K562 (cell line): ENCODE measurements at regions not wholly inside any gene's neighbourhood (a gene's known extent, or its start where the extent isn't known, plus 50 kb on each side); places are given as distances from the start of the nearest gene placed in this dataset.

ENCODE experiments used
- ATAC-seq: fragments of 200-7000 bp; cut with Tn5 transposase; 3 replicates; pipeline ENCODE4 v1.9.1; 2020; ENCODE audit warnings: moderate library complexity
- BruUV-seq: library from RNA; stranded (reverse); fragments of 400-500 nt; replicated peaks from 2 replicates; lab custom pipeline; 2021; lab: Mats Ljungman, UMichigan
- CTCF ChIA-PET: fragments of 300-600 bp; formaldehyde crosslinking; extraction: SDS; loops from one replicate; lab custom pipeline; 2021; ENCODE audit warnings: low intra/inter-chr PET ratio; lab: Yijun Ruan, JAX
- POLR2A ChIA-PET: fragments of 300-600, 350-650 bp; sonication (Branson Sonifier 250); formaldehyde crosslinking; extraction: SDS; loops from one replicate; lab custom pipeline; 2021; ENCODE audit warnings: antibody characterized with exemption, inconsistent platforms; lab: Yijun Ruan, JAX
- DNase-seq, 4 experiments: peaks; one replicate each; pipeline versions ENCODE4 v3.0.0 to v3.0.0-alpha.2; 2011 to 2018; ENCODE audit warnings: low spot score in 3 of 4, mixed read lengths in 3 of 4; ENCODE audit errors: extremely low read depth in 1 of 4
- FAIRE-seq: peaks from 2 replicates; lab custom pipeline; 2011; peaks lifted over from hg19 to GRCh38; lab: Jason Lieb, UNC
- H2AFZ ChIP-seq: 2 replicates; pipeline ENCODE4 v1.6.0; 2011; ENCODE audit warnings: low read depth, low read length, control low read depth, inconsistent platforms
- H3K27ac ChIP-seq: fragments of 200-600 bp; 3 replicates; pipeline ENCODE4 v1.8.0; 2011; ENCODE audit warnings: low read depth, mild to moderate bottlenecking, control low read depth, inconsistent platforms, low read length, moderate library complexity, mixed read lengths; ENCODE audit errors: extremely low read depth
- H3K27me3 ChIP-seq, 2 experiments: fragments of 300-600 bp in 1 of 2; 2 replicates in 1 of 2; 3 replicates in 1 of 2; pipeline versions ENCODE4 v1.6.0 to v1.8.0; 2011; ENCODE audit warnings: inconsistent platforms in 2 of 2, low read length in 2 of 2, mild to moderate bottlenecking in 1 of 2, mixed read lengths in 1 of 2, moderate library complexity in 1 of 2; ENCODE audit not compliant: control insufficient read depth in 2 of 2, insufficient read depth in 2 of 2
- H3K36me3 ChIP-seq: fragments of 300-600 bp; 3 replicates; pipeline ENCODE4 v1.8.0; 2011; ENCODE audit warnings: mild to moderate bottlenecking, low read length, inconsistent platforms; ENCODE audit not compliant: control insufficient read depth, insufficient read depth
- H3K4me1 ChIP-seq, 2 experiments: fragments of 200-600 bp in 1 of 2; replicated peaks in 1 of 2; 2 replicates in 1 of 2; 3 replicates in 1 of 2; pipeline versions ENCODE4 v1.5.1 to v1.8.0; 2011; ENCODE audit warnings: inconsistent platforms in 2 of 2, low read length in 2 of 2, mild to moderate bottlenecking in 1 of 2, mixed read lengths in 1 of 2, moderate library complexity in 1 of 2; ENCODE audit not compliant: control insufficient read depth in 2 of 2, insufficient read depth in 2 of 2
- H3K4me2 ChIP-seq: 2 replicates; pipeline ENCODE4 v1.6.1; 2011; ENCODE audit warnings: low read length, control low read depth, inconsistent platforms, mixed read lengths; ENCODE audit not compliant: insufficient read depth
- H3K4me3 ChIP-seq: fragments of 200-600 bp; sonication (generic), shearing (Covaris generic); 2 replicates; pipeline ENCODE4 v1.5.1; 2016; ENCODE audit warnings: control low read depth, inconsistent platforms
- H3K79me2 ChIP-seq: fragments of 200-600 bp; 3 replicates; pipeline ENCODE4 v1.8.0; 2011; ENCODE audit warnings: low read length, inconsistent platforms; ENCODE audit not compliant: control insufficient read depth, insufficient read depth
- H3K9ac ChIP-seq, 2 experiments: 2 replicates each; pipeline versions ENCODE4 v1.6.0 to v1.6.1; 2011; ENCODE audit warnings: low read depth in 2 of 2, low read length in 2 of 2, control low read depth in 1 of 2, inconsistent platforms in 1 of 2, mild to moderate bottlenecking in 1 of 2, mixed read lengths in 1 of 2; ENCODE audit not compliant: insufficient read depth in 1 of 2
- H3K9me1 ChIP-seq: one replicate; pipeline ENCODE4 v1.6.0; 2011; ENCODE audit warnings: inconsistent platforms, mild to moderate bottlenecking, low read length, moderate library complexity; ENCODE audit not compliant: control insufficient read depth, insufficient read depth
- H3K9me3 ChIP-seq: replicated peaks from 2 replicates; pipeline ENCODE4 v1.5.1; 2011; ENCODE audit warnings: low read depth, low read length, inconsistent platforms; ENCODE audit not compliant: control insufficient read depth, insufficient read depth
- H4K20me1 ChIP-seq: replicated peaks from 2 replicates; pipeline ENCODE4 v1.6.1; 2011; ENCODE audit warnings: low read length, inconsistent platforms, mixed read lengths; ENCODE audit not compliant: control insufficient read depth, insufficient read depth
- BCOR ChIP-seq: fragments of 450-650 bp; IDR thresholded peaks from 2 replicates; pipeline ENCODE4 v1.6.1; 2016
- BDP1 ChIP-seq: IDR thresholded peaks from 3 replicates; pipeline ENCODE4 v1.6.1; 2011; ENCODE audit not compliant: insufficient read length, insufficient read depth
- CEBPG ChIP-seq, 3 experiments: fragments of 200-800 bp in 1 of 3; sonication (Bioruptor generic) in 1 of 3; sonication (generic) in 1 of 3; formaldehyde crosslinking in 1 of 3; IDR thresholded peaks in 2 of 3; conservative IDR thresholded peaks in 1 of 3; 2 replicates each; pipeline versions ENCODE4 v1.6.1 to v1.8.0; 2016 to 2022; ENCODE audit warnings: missing compliant biosample characterization in 2 of 3, missing genetic modification characterization in 2 of 3, mild to moderate bottlenecking in 1 of 3, missing genetic modification reagents in 1 of 3
- ILK ChIP-seq: fragments of 450-650 bp; IDR thresholded peaks from 2 replicates; pipeline ENCODE4 v1.6.1; 2016; ENCODE audit warnings: missing genetic modification characterization, low read depth, mild to moderate bottlenecking, missing compliant biosample characterization, moderate library complexity, borderline replicate concordance
- PHF8 ChIP-seq: fragments of 200-600 bp; sonication (generic); IDR thresholded peaks from 2 replicates; pipeline ENCODE4 v1.6.1; 2012; ENCODE audit warnings: mixed run types, mild to moderate bottlenecking, inconsistent platforms, low read length, moderate library complexity, borderline replicate concordance
- SMC3 ChIP-seq: conservative IDR thresholded peaks from 2 replicates; pipeline ENCODE4 v1.6.1; 2011; ENCODE audit warnings: low read depth, low read length, improper control_type of control experiment; ENCODE audit not compliant: insufficient read depth
- SNRNP70 ChIP-seq: fragments of 200-400 bp; formaldehyde crosslinking; optimal IDR thresholded peaks from 2 replicates; pipeline ENCODE3; 2017; ENCODE audit warnings: low read depth, low read length
- TARDBP ChIP-seq: fragments of 450-650 bp; IDR thresholded peaks from 2 replicates; pipeline ENCODE4 v1.6.1; 2016
- TEAD1 ChIP-seq, 2 experiments: fragments of 450-650 bp in 1 of 2; sonication (generic) in 1 of 2; formaldehyde crosslinking; IDR thresholded peaks; 2 replicates each; pipeline versions ENCODE4 v1.4.0 to v1.8.0; 2020 to 2022; ENCODE audit warnings: mild to moderate bottlenecking in 2 of 2, missing genetic modification reagents in 1 of 2
- ZNF121 ChIP-seq: sonication (generic); formaldehyde crosslinking; conservative IDR thresholded peaks from 2 replicates; pipeline ENCODE4 v1.8.0; 2022; ENCODE audit warnings: missing genetic modification reagents
- ZNF217 ChIP-seq: sonication (generic); formaldehyde crosslinking; IDR thresholded peaks from 2 replicates; pipeline ENCODE4 v1.8.0; 2022; ENCODE audit warnings: mild to moderate bottlenecking, missing genetic modification reagents
- ZNF41 ChIP-seq: fragments of 250-450 bp; sonication (Bioruptor Pico); conservative IDR thresholded peaks from 2 replicates; pipeline ENCODE4 v1.4.0; 2020; ENCODE audit warnings: mild to moderate bottlenecking
- ZNF766 ChIP-seq: fragments of 200-800 bp; sonication (Bioruptor generic); conservative IDR thresholded peaks from 2 replicates; pipeline ENCODE4 v1.6.1; 2016; ENCODE audit warnings: missing genetic modification characterization, missing compliant biosample characterization
- ZNF778 ChIP-seq: fragments of 450-650 bp; formaldehyde crosslinking; IDR thresholded peaks from 2 replicates; pipeline ENCODE4 v1.4.0; 2020; ENCODE audit warnings: mild to moderate bottlenecking, moderate library complexity
- ZNF79 ChIP-seq: fragments of 250-450 bp; sonication (Bioruptor Pico); IDR thresholded peaks from 2 replicates; pipeline ENCODE4 v1.4.0; 2020; ENCODE audit warnings: low read depth, mild to moderate bottlenecking, moderate library complexity
- WGBS: fragments of 100-300 bp; shearing (Covaris generic); methylation state at CpG from one replicate; pipeline ENCODE4 v1.1.6; 2016; ENCODE audit warnings: low coverage, mixed read lengths; ENCODE audit not compliant: insufficient coverage; ENCODE audit errors: missing lambda C conversion rate; 5-methylcytosine and 5-hydroxymethylcytosine counted together
- in situ Hi-C: fragments of 300-500 bp; cut with MboI; formaldehyde crosslinking; loops from 4 replicates; pipeline ENCODE4 v1.15.0; 2018; ENCODE audit warnings: inconsistent platforms, mixed read lengths
- intact Hi-C: fragments of 100-400 bp; cut with micrococcal nuclease; formaldehyde crosslinking; loops from 2 replicates; pipeline ENCODE4 v1.14.2; 2022
- TF ChIP-seq, protein P1 (sequence below): fragments of 450-650 bp; formaldehyde crosslinking; IDR thresholded peaks from 2 replicates; pipeline ENCODE4 v1.4.0; 2022; ENCODE audit warnings: missing genetic modification characterization

GRCh38 chr3:105103139-105103538, 263.6 kb upstream of the ALCAM start:
- 0% methylated on average over 2 of the region's 2 CpGs for WGBS

GRCh38 chr3:105108823-105109222, 257.9 kb upstream of the ALCAM start:
- intact Hi-C loops: no loop called here
- Histone ChIP-seq H3K9me3 (no peaks in the 10 kb centered on the region), H3K4me1 (no peaks in the 10 kb centered on the region), H3K4me3 (no peak overlapping the region), H3K27ac (no peak overlapping the region), H4K20me1 (no peaks in the 10 kb centered on the region), H3K36me3 (no peaks in the 10 kb centered on the region)
- no peak for FAIRE-seq
- CTCF ChIA-PET: no interaction called here
- TF ChIP-seq BCOR (no peak), ZNF41 (CRISPR knock-in tag) (no peak), CEBPG (CRISPR knock-in tag; IDR thresholded peaks at IDR 0.05) (no peak), CEBPG (tag; conservative IDR thresholded peaks at IDR 0.05 in 1 of 2, IDR thresholded peaks at IDR 0.05 in 1 of 2) (no peak), SMC3 (no peak), TARDBP (no peak), PHF8 (no peak), TEAD1 (CRISPR knock-in tag; IDR thresholded peaks at IDR 0.05) (no peak), ZNF79 (CRISPR knock-in tag) (no peak), BDP1 (no peak), ZNF217 (CRISPR knock-in tag) (no peak), SNRNP70 (no peak), ZNF766 (no peak), ILK (tag) (no peak)
- TF ChIP-seq, protein P1, sequence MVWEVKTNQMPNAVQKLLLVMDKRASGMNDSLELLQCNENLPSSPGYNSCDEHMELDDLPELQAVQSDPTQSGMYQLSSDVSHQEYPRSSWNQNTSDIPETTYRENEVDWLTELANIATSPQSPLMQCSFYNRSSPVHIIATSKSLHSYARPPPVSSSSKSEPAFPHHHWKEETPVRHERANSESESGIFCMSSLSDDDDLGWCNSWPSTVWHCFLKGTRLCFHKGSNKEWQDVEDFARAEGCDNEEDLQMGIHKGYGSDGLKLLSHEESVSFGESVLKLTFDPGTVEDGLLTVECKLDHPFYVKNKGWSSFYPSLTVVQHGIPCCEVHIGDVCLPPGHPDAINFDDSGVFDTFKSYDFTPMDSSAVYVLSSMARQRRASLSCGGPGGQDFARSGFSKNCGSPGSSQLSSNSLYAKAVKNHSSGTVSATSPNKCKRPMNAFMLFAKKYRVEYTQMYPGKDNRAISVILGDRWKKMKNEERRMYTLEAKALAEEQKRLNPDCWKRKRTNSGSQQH (CRISPR knock-in tag): no peak
- TF ChIP-seq, all 486 proteins: peak for 0
- no peak overlapping the region for H3K4me2 ChIP-seq
- H3K79me2 ChIP-seq: no peaks in the 10 kb centered on the region
- H3K27me3 ChIP-seq: no peaks in the 10 kb centered on the region
- in situ Hi-C loops: no loop called here
- no peak overlapping the region for H3K9ac ChIP-seq
- DNase-seq (no peak), ATAC-seq (no peak)
- WGBS: 0% methylated on average over 1 of the region's 1 CpG
- no peaks in the 10 kb centered on the region for H3K9me1 ChIP-seq
- no TSS peak for BruUV-seq
- POLR2A ChIA-PET: no interaction called here
- no peak overlapping the region for H2AFZ ChIP-seq

More at GRCh38 chr3:105103139-105103538, 263.6 kb upstream of the ALCAM start:
- ChIA-PET CTCF (no interaction called here), POLR2A (no interaction called here)
- H3K4me2 ChIP-seq: no peak overlapping the region
- intact Hi-C loops: no loop called here
- BruUV-seq: no TSS peak
- H3K9ac ChIP-seq: no peak overlapping the region
- no peaks in the 10 kb centered on the region for H4K20me1 ChIP-seq
- no peaks in the 10 kb centered on the region for H3K9me1 ChIP-seq
- FAIRE-seq: no peak
- TF ChIP-seq ZNF778 (CRISPR knock-in tag) (no peak), ZNF79 (CRISPR knock-in tag) (no peak), ZNF121 (no peak)
- no peaks in the 10 kb centered on the region for H3K9me3 ChIP-seq
- H3K4me3 ChIP-seq: no peak overlapping the region
- DNase-seq: no peak
- no peak for ATAC-seq
- no peak overlapping the region for H2AFZ ChIP-seq
- H3K27ac ChIP-seq: no peak overlapping the region
- no peaks in the 10 kb centered on the region for H3K79me2 ChIP-seq
- H3K4me1 ChIP-seq: no peaks in the 10 kb centered on the region
- in situ Hi-C loops: no loop called here
- no peaks in the 10 kb centered on the region for H3K36me3 ChIP-seq
- H3K27me3 ChIP-seq: no peaks in the 10 kb centered on the region
